ENCODE measurements at regions not wholly inside any gene's neighbourhood (a gene's known extent, or its start where the extent isn't known, plus 50 kb on each side); places are given as distances from the start of the nearest gene placed in this dataset.
"Not testable (repeated sequence)": the region's sequence is repeated elsewhere in the genome, so short reads cannot be mapped to it uniquely, and the experiment has no call there.

DNA sequence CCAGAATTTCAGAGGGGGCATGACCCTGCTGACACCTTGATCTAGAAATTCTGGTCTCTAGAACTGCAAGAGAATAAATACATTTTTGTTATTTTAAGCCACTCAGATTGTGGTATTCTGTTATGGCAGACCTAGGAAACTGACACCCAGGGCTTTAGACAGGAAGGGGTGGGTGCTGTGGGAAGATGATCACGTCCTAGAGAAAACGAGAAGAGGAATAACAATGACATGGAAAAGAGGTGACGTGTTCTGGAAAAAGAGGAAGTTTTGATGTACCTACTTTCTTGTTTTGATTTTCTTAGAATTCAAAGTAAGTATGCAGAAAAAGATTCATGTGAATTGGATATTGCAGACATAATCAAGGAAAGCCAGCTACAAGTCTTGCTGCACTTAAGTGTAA, 232.9 kb upstream of the RUNX1 start:
- DNase-seq, result no peak

DNA sequence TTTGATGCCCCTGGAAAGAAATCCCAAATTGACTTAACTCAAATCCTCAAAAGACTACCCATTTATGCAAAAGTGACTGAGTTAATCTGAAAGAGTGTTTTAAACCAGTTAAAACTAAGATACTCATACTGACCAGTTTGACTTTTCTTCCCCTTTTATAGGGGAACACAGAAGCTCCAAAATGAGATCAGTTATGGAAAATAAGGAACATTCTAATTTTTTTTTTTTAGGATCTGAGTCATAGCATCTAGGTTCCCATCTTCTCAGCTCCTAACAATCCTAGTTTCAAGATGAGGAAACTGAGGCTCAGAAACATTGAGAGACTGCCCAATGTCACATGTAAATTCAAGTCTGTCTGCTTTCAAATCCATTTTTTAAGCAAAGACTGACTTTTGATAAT, 231.1 kb upstream of the RUNX1 start:
- DNase-seq, result no peak

DNA sequence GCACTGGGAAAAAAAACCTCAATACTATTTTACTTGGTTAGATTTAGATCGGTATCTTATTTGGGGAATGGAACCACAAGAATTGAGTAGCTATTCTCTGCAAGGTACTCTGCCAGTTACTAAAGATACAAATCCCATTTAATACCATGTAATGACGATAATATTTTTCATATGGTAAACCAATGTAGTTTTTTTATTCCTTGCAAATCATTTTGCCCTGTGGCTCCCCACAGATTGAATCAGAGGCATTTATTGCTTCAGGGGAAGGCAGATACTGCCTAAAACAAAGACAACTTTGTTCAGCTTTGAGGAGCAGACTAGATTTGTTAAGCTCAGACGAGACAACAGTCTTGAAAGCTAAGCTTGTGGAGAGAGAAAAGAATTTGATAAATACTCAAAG, 226.7 kb upstream of the RUNX1 start:
- DNase-seq, result no peak

DNA sequence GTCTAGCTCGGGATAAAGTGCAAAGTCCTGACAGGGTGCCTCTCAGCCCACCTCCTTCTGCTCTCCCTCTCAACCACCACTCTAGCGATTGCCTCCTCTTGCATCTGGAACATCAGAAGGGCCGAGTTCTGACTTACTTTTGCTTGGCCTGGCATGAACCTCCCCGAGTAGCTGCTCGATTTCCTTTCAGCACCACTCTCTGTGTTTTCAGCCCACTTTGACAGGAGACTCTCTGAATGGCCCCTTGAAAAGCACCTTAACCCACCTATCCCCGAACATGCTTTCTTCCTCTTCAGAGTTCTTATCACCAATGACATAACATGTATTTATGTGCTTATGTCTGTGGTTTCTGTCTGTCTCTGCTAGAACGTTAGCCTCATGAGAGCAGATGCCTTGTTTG, 225.8 kb upstream of the RUNX1 start:
- no peak for DNase-seq

DNA sequence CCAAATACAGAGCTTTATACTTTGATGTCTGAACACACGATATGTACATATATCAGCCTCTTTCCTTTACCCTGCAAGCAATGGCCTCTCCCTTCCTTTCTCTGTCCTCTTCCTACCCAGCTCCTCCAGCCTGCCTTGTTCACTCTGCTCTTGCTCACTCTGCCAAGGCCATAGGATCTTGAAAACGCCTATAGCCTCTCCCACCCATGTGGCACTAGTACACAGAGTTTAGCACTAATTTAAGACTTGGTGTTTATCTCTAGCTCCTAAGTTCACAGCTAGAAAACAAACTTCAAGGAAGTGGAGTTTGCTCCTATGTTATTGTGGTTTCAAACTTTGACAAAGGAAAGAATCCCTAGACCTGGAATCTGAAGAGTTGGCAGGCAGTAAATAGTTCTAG, 225.0 kb upstream of the RUNX1 start:
- DNase-seq, result no peak

DNA sequence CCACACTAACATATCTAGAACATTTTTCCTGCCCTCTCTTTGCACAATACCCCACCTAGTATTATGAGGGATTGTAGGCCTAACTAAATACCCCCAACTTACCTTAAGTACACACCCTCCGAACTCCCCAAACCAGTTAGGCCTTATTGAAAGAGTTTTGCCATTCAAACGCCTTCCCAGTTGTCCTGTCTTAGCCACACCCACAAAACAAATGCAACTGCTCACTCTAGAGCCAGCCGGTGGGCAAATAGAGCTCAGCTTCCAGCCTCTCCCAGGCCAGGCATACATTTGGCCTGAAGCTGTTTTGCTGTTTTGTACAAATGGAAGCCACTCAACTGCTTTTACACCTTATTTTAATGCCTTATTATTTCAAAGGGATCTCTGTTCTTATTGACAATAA, 224.2 kb upstream of the RUNX1 start:
- DNase-seq, result no peak

DNA sequence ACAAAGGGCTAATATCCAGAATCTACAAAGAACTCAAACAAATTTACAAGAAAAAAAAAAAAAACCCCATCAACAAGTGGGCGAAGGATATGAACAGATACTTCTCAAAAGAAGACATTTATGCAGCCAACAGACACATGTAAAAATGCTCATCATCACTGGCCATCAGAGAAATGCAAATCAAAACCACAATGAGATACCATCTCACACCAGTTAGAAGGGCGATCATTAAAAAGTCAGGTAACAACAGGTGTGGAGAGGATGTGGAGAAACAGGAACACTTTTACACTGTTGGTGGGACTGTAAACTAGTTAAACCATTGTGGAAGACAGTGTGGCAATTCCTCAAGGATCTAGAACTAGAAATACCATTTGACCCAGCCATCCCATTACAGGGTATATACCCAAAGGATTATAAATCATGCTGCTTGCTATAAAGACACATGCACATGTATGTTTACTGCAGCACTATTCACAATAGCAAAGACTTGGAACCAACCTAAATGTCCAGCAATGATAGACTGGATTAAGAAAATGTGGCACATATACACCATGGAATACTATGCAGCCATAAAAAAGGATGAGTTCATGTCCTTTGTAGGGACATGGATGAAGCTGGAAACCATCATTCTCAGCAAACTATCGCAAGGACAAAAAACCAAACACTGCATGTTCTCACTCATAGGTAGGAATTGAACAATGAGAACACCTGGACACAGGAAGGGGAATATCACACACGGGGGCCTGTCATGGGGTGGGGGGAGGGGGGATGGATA, 222.4 kb upstream of the RUNX1 start:
- not testable (repeated sequence) for DNase-seq

DNA sequence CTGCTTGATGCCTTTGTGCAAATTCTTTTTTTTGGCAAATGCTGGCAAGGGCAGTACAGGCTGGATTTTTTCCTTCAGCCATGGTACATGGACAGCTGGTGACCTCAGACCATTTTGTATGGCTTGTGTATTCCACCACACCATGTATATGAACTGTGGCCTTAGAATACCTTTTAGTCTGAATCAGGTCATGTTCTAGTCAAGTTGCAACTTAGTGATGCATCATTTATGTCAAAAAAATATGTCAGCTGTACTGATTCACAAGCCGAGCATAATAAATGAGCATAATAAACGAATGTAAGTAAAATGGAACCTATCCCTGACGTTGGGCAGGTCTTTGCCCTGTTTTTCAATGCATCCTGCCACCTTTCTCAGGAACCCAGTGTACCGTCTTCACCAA, 219.7 kb upstream of the RUNX1 start:
- no peak for DNase-seq

DNA sequence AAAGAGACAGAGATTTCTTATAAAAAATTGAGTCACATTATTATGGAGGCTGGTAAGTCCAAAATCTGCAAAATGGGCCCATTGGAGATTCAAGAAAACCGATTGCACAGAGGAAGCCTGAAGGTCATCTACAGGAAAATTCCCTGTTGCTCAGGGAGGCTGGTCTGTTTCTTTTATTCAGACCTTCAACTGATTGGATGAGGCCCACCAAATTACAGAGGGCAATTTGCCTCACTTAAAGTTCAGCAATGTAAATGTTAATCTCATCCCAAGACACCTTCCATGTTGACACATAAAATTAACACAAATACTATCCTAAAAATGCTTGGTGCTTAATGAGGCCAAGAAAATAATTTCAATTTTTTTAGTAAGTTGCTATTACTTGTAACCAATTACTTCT, 219.2 kb upstream of the RUNX1 start:
- no peak for DNase-seq

DNA sequence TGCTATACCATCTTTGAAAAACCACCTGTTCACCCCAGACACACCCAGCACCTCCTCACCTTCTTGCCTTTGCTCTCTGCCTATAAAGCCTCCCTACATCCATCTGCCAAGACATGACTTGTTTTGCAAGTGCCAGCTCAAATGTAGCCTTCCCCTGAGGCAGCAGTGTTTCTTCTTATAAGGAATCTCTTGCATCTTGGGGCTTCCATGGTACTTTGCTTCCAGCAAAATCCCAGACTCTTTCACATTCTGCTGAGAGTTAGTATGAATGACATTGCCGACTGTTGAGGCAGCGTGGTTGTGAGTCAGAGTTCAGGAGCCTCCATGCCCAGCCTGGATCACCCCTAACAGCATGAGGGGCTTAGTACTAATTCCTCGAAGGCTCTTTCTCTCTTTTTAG, 217.4 kb upstream of the RUNX1 start:
- DNase-seq, result no peak

DNA sequence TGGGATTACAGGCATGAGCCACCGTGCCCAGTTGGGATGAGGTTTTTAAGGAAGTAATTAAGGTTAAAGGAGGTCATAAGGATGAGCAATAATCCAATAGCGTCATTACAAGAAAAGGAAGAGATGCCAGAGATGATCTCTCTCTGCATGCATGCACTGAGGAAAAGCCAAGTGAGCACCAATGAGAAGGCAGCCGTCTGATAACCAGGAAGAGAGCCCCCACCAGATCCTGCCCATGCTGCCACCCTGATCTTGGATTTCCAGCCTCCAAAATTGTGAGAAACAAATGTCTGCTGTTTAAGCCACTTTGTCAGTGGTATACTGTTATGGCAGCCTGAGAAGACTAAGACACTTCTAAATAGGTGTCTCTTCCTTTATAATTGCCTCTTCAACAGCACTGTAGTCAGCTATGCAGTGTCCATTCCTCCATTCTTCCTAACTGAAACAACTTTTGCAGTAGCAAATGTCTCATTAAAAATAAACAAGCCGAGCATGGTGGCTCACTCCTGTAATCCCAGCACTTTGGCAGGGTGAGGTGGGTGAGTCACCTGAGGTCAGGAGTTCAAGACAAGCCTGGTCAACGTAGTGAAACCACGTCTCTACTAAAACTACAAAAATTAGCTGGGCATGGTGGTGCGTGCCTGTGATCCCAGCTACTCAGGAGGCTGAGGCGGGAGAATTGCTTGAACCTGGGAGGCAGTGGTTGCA, 216.2 kb upstream of the RUNX1 start:
- DNase-seq, result no peak

DNA sequence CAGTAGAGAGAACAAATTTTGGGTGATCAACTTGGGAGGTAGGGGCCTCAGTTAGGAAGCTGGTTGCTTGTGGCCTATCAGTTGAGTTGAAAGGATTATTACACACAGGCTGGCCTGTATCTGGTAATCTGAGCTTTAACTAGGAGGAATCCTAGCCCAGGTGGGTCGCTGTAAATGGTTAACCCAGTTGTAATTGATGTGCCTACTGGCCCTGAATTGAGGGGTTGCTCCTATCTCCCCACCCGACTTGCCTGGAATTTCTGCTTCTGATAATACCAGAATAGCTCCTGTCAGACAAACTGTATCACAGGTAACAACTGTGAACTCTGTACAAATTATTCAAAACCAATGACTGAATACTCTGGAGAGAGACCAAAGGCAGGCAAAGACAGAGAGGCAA, 210.4 kb upstream of the RUNX1 start:
- DNase-seq, result no peak

DNA sequence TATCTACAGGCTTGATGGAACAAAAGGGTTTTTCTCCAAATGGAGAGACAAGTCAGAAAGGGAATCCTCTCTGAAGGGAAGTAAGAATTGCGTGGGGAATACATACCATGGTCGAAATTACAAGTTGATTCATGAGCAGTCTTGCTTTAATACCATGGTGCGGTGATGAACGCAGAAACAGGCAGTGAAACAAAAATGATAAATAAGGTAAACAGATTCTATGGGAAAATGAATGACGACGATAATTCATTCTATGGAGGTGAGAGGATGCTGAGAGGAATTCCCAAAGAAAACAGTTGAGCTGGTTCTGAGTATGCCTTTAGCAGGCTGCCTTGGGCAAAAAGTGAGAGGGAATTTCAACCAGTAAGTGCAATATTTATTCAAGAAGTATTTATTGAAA, 209.4 kb upstream of the RUNX1 start:
- DNase-seq, result no peak

DNA sequence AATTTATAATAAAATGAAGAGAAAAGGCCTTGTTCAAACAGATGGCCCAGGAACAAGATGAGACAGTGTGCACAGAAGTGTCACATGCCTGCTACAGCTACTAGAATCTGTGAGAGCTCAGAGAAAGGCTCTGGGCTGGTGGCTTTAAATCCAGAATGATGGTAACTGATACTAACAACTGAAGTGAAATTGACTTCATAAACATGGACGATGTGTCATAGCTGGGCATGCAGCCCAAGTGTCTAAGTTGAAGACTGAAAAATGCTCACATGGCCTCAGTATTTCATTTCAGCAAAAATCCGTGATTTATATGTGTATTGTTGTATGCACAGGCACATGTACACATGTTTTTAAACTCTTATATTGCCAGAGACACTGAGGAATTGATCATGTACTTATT, 208.3 kb upstream of the RUNX1 start:
- DNase-seq, result no peak

DNA sequence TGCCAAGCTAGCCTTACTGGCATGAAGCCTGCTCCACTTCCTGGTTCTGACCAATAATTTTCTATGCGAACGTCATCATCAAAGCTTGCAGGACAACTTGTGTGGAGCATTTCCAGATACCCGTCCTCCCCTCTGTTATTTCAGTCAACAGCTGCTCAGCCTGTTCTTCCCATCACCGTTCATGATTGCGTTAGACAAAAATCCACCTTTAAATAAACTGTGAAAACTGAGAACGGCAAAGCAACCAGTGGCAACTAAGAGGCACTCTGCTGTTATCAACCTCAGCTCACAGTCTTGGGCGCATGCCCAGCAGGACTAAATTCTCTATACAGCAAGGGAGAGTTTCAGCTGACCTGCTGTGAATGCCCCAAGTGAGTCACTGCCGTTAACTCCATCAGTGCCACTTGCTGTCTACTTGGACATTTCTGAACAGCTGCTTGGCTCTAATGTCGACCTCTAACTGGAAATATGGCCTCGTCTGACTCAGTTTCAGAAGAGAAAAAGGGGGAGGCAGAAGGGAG, 207.4 kb upstream of the RUNX1 start:
- no peak for DNase-seq

DNA sequence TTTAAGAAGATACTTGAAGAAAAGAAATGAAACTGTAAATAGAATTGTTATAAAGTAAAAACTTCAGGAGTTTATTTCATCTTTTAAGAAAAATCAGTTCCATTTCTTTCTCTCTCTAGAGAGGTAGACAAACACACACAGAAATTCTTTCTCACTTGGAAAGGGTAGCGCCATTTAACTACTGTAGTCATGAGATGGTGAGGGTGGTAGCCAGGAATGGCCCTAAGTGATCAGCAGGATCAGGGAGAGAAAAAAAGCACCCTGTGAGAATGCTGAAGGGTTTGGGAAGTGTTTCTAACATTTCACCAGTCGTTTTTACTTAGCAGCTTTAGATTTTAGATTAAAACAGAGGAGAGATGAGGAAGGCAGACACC, 205.7 kb upstream of the RUNX1 start:
- DNase-seq, result no peak

DNA sequence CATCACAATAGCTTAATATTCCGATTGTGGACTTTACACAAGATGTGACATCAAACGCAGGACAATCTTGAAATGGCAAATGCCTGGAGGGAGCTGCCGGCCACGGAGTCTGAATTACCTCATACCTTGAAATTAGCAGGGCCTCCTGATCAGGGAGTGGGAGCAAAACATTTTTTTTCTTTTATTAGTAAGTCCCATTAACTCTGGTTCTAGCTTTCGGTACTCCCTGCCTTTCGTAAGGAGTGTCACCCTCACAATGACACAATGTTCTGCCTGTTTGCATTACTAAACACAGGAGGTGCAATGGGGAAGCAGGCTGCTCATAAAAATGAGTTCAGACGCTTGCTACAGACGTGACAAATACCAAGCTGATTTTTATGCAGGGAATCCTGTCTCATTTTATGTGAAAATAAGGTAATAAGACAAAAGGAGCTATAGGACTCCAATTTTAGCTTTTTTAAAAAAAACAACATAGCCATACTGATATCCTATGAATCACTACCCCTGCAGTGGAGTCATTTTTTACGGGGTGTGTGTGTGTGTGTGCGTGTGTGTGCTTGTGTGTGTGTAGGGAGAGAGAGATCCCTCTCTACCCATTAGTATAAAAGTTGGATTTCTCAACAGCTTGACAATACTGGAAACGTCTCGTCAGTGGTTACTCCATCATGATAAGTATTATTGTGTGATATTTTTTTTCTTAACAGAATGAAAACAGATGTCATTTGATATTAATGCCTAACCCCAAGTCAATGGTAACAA, 205.1 kb upstream of the RUNX1 start:
- DNase-seq, result no peak

DNA sequence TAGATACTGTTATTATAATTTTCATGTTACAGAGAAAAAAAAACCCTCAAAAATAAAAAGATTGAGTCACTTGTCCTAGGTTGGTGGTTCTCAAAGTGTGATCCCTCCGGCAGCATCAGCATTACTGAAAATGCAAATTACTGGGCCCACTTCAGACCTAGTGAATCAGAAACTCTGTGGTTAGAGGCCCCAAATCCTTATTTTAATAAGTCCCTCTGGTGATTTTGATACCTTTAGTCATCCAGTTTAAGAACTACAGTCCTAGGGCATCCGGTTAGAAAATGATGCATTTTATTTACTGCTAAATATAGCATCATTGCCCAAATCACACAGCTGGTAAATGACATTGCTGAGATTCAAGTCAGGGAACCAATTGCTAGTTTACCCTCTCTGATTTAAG, 203.7 kb upstream of the RUNX1 start:
- DNase-seq, result no peak

DNA sequence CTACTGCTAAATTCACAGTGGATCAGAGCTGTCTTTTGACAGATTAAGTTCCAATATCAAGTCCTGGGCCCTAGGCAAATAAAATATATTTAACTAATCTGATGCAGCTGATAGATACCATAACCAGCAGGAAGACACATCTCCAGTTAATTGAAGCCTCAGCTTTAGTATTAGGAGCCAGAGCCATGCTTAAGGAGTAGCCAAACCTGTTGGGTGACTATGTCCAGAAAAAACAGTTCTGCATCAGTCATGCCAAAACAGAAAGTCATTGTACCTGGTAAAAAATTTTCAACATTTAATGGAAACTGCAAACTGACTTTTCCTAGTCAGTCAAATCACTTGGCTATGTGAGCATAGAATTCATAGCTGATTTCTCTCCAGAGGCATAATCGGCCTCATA, 200.5 kb upstream of the RUNX1 start:
- DNase-seq, result no peak

DNA sequence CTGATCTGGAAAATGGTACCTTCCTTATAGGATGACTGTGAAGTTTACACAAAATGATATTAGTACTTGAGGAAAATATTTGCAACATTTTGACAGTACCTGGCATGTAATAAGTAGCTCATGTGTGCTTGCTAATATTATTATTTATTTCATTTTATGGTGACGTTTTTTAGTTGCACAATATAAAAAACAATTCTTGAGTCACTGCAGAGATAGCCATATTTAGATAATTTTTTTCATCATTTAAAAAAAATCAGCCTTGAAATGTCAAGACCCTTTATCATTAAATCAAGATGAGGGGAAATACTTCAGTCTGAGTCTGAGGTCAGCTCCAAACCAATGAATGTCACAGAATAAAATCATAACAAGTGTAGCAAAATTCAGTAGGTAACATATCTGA, 196.8 kb upstream of the RUNX1 start:
- no peak for DNase-seq

DNA sequence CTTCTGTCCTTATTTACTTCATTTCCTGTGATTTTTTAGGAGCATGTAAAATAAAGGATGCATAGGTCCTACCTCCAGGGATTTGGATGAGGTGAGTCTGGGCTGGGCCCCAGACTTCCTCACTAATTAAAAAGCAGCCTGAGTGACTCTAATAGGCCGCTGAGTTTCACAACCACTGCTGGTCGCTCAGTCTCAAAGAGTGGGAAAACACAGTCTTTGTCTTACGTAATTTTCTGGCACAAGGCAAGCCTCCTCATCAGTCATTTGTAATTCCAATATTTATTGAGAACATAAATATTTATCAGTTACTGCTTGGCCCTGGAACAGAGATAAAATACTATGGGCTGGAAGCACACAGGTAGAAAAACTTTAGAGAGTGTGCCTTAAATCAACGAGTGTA, 195.4 kb upstream of the RUNX1 start:
- no peak for DNase-seq

DNA sequence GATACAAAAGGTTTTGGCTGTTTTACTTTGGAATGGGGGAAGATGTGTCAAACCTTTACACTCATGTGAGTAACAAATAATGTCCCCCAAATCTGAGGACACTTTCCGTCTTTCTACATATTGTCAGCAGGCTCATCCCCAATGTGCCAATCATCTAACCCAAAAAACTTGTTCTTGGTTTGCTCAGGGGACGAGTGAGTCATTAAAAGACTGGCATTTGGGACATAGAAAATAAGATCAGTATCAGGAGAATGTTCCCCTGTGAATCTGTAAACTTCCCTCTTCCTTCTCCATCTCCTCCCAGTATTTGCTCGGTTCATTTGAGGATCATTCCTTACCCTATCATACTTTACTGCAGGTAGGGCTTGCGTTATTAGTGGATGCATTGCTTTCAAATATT, 194.1 kb upstream of the RUNX1 start:
- DNase-seq, result no peak

DNA sequence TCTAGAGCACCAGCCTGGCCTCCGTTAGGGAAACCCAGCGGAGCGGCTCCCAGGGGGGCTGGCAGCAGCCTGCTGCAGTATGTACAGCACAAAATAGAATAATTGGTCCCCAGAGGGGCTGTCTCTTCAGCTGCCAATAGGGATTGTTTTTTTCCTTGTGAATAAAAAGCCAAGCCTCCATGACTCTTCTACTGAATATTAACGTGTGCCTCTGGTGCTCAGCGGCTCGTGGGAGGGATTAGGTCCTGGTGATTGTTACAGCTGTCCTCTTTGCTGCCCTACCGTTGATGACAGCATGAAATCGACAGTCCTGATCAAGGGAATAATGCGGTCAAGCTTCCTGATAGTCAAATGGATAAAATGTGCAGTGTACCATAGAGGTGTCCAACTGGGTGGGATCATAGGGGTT, 190.7 kb upstream of the RUNX1 start:
- no peak for DNase-seq

DNA sequence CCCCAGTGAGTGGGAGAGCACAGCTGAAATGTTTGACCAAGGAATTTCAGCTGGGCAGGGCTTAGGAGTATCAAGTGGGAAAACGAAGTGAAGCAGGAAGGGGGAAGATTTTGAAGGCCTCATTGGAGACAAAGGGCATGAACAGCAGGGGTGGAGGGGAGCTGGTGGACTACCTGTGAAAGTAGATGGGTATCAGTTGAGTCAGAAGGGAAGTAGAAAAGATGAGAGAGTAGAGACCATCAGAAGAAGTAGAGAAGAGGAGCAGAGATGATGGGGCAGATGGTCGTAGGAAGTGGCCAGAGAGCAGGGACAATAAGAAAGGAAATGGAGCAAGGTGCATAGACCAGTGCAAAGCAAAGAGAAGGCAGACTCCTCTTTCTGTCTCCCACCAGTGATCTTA, 189.0 kb upstream of the RUNX1 start:
- no peak for DNase-seq

Data from CD4-positive, alpha-beta T cell treated with Interleukin-6 for 4 hours (primary cell).